GM12874 (cell line): ENCODE measurements at regions not wholly inside any gene's neighbourhood (a gene's known extent, or its start where the extent isn't known, plus 50 kb on each side); places are given as distances from the start of the nearest gene placed in this dataset.

ENCODE experiments used
- CTCF ChIP-seq: IDR thresholded peaks from 2 replicates; pipeline ENCODE4 v1.5.1; 2011; ENCODE audit warnings: low read depth, mild to moderate bottlenecking, control low read depth, low read length, moderate library complexity; ENCODE audit not compliant: insufficient read depth

- TF ChIP-seq CTCF: no peak
Observed at GRCh38 chr16:26189536-26189935, 497.8 kb downstream of the HS3ST4 start.

- no peak for TF ChIP-seq CTCF
Observed at GRCh38 chr16:26194526-26194925, 502.8 kb downstream of the HS3ST4 start.

- TF ChIP-seq CTCF: no peak
Observed at GRCh38 chr16:26195225-26195624, 503.5 kb downstream of the HS3ST4 start.

- TF ChIP-seq CTCF: no peak
Observed at GRCh38 chr16:26196310-26196709, 504.6 kb downstream of the HS3ST4 start.

- TF ChIP-seq CTCF: no peak
Observed at GRCh38 chr16:26196802-26197201, 505.0 kb downstream of the HS3ST4 start.

GRCh38 chr16:26197707-26198106, 505.9 kb downstream of the HS3ST4 start:
- no peak for TF ChIP-seq CTCF

- no peak for TF ChIP-seq CTCF
Observed at GRCh38 chr16:26198221-26198620, 506.5 kb downstream of the HS3ST4 start.

- no peak for TF ChIP-seq CTCF
Observed at GRCh38 chr16:26204138-26204537, 512.4 kb downstream of the HS3ST4 start.
